HepG2 (cell line): ENCODE measurements at regions not wholly inside any gene's neighbourhood (a gene's known extent, or its start where the extent isn't known, plus 50 kb on each side); places are given as distances from the start of the nearest gene placed in this dataset.
A peak's percentile ranks its signal among the peaks of the same experiment; 100 is the strongest.

Experiments
- DPF2 ChIP-seq: sonication (generic); formaldehyde crosslinking; IDR thresholded peaks from 2 replicates; pipeline ENCODE4 v1.4.0; 2020; ENCODE audit warnings: mild to moderate bottlenecking, low read depth, missing genetic modification reagents, borderline replicate concordance
- HDAC1 ChIP-seq: sonication (generic); formaldehyde crosslinking; IDR thresholded peaks from 2 replicates; pipeline ENCODE4 v1.5.1; 2020; ENCODE audit warnings: mild to moderate bottlenecking, missing genetic modification reagents
- ISX ChIP-seq: sonication (generic); formaldehyde crosslinking; conservative IDR thresholded peaks from 2 replicates; pipeline ENCODE4 v1.5.0; 2020; ENCODE audit warnings: missing genetic modification reagents
- MED13 ChIP-seq: sonication (generic); formaldehyde crosslinking; IDR thresholded peaks from 2 replicates; pipeline ENCODE4 v1.5.0; 2020; ENCODE audit warnings: missing genetic modification reagents
- MED8 ChIP-seq: sonication (generic); formaldehyde crosslinking; IDR thresholded peaks from 2 replicates; pipeline ENCODE4 v1.8.1; 2023; ENCODE audit warnings: mild to moderate bottlenecking, missing genetic modification reagents; ENCODE audit not compliant: insufficient replicate concordance
- NFKB2 ChIP-seq: sonication (generic); formaldehyde crosslinking; IDR thresholded peaks from 2 replicates; pipeline ENCODE4 v1.4.0; 2020; ENCODE audit warnings: missing genetic modification reagents, borderline replicate concordance
- NFYC ChIP-seq: IDR thresholded peaks from 2 replicates; pipeline ENCODE4 v1.6.1; 2016; ENCODE audit warnings: missing genetic modification reagents, missing compliant biosample characterization
- PHF21A ChIP-seq: sonication (generic); formaldehyde crosslinking; IDR thresholded peaks from 2 replicates; pipeline ENCODE4 v1.5.0; 2020; ENCODE audit warnings: mild to moderate bottlenecking, missing genetic modification reagents
- PHF5A ChIP-seq: IDR thresholded peaks from one replicate; pipeline ENCODE4 v1.6.1; 2018; ENCODE audit warnings: low read depth, missing genetic modification reagents; ENCODE audit not compliant: unreplicated experiment
- RFXAP ChIP-seq: sonication (generic); formaldehyde crosslinking; IDR thresholded peaks from 2 replicates; pipeline ENCODE4 v1.4.0; 2020; ENCODE audit warnings: missing genetic modification reagents, borderline replicate concordance
- SOX5 ChIP-seq: IDR thresholded peaks from 2 replicates; pipeline ENCODE4 v1.6.1; 2016; ENCODE audit warnings: borderline replicate concordance
- SPEN ChIP-seq: sonication (generic); formaldehyde crosslinking; IDR thresholded peaks from 2 replicates; pipeline ENCODE4 v1.5.1; 2020; ENCODE audit warnings: low read depth, mild to moderate bottlenecking, missing genetic modification reagents
- ZBTB7A ChIP-seq: sonication (generic); formaldehyde crosslinking; IDR thresholded peaks from 2 replicates; pipeline ENCODE4 v1.8.0; 2022; ENCODE audit warnings: mild to moderate bottlenecking, missing genetic modification reagents
- ZFP41 ChIP-seq: sonication (generic); formaldehyde crosslinking; IDR thresholded peaks from 2 replicates; pipeline ENCODE4 v1.4.0; 2020; ENCODE audit warnings: mild to moderate bottlenecking, missing genetic modification reagents, borderline replicate concordance
- ZNF136 ChIP-seq: sonication (generic); formaldehyde crosslinking; IDR thresholded peaks from 2 replicates; pipeline ENCODE4 v1.8.1; 2022; ENCODE audit warnings: low read depth, mild to moderate bottlenecking, moderate library complexity, missing genetic modification reagents
- ZNF292 ChIP-seq: sonication (generic); formaldehyde crosslinking; IDR thresholded peaks from 2 replicates; pipeline ENCODE4 v1.8.1; 2022; ENCODE audit warnings: mild to moderate bottlenecking, low read depth, missing genetic modification reagents, borderline replicate concordance
- ZNF350 ChIP-seq: sonication (generic); formaldehyde crosslinking; IDR thresholded peaks from 2 replicates; pipeline ENCODE4 v1.4.0; 2020; ENCODE audit warnings: mild to moderate bottlenecking, low read depth, missing genetic modification reagents, borderline replicate concordance
- ZNF430 ChIP-seq: sonication (generic); formaldehyde crosslinking; IDR thresholded peaks from 2 replicates; pipeline ENCODE4 v1.9.0; 2021; ENCODE audit warnings: mild to moderate bottlenecking, missing genetic modification reagents
- ZNF709 ChIP-seq: sonication (generic); formaldehyde crosslinking; IDR thresholded peaks from 2 replicates; pipeline ENCODE4 v1.5.0; 2020; ENCODE audit warnings: mild to moderate bottlenecking, missing genetic modification reagents
- ZNF775 ChIP-seq: sonication (generic); formaldehyde crosslinking; IDR thresholded peaks from 2 replicates; pipeline ENCODE4 v1.4.0; 2020; ENCODE audit warnings: missing genetic modification reagents, mild to moderate bottlenecking, moderate library complexity, borderline replicate concordance
- ZSCAN12 ChIP-seq: sonication (generic); formaldehyde crosslinking; IDR thresholded peaks from 2 replicates; pipeline ENCODE4 v1.9.0; 2021; ENCODE audit warnings: mild to moderate bottlenecking, missing genetic modification reagents
- ZSCAN25 ChIP-seq: sonication (generic); formaldehyde crosslinking; IDR thresholded peaks from 2 replicates; pipeline ENCODE4 v1.8.0; 2022; ENCODE audit warnings: mild to moderate bottlenecking, missing genetic modification reagents
- ZSCAN29 ChIP-seq: sonication (generic); formaldehyde crosslinking; conservative IDR thresholded peaks from 2 replicates; pipeline ENCODE4 v1.4.0; 2020; ENCODE audit warnings: mild to moderate bottlenecking, missing genetic modification reagents
- TF ChIP-seq, protein P1 (sequence below): sonication (generic); formaldehyde crosslinking; IDR thresholded peaks from 2 replicates; pipeline ENCODE4 v1.5.1; 2020; ENCODE audit warnings: missing genetic modification reagents, mild to moderate bottlenecking, borderline replicate concordance
- TF ChIP-seq, protein P2 (sequence below): sonication (generic); formaldehyde crosslinking; IDR thresholded peaks from 2 replicates; pipeline ENCODE4 v1.4.0; 2020; ENCODE audit warnings: low read depth, missing genetic modification reagents

DNA sequence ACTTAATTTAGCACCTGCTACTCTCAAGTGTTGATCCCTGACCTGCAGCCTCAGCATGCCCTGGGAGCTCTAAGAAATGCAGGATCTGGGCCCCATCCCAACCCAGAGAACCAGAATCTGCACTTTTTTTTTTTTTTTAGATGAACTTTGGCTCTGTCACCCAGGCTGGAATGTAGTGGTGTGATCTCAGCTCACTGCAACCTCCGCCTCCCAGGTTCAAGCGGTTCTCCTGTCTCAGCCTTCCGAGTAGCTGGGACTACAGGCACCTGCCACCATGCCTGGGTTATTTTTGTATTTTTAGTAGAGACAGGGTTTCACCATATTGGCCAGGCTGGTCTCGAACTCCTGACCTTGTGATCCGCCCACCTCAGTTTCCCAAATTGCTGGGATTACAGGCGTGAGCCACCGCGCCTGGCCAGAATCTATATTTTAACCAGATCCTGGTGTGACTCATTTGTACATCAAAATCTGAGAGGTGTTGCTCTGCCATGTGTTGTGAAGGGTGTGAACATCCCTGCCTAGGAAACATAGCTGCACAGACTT, 92.4 kb upstream of the SH3BP4 start (continued):
- TF ChIP-seq NFYC (CRISPR knock-in tag) (peak; percentile 23; the same call in 1 of the 2 replicates), PHF5A (CRISPR knock-in tag) (peak; percentile 43), SPEN (peak; percentile 46; the same call in 1 of the 2 replicates), HDAC1 (CRISPR knock-in tag) (peak; percentile 71; the same call in 1 of the 2 replicates), RFXAP (0 out of 2 replicates have a peak, but pooled peaks have one; percentile 25), ZNF430 (CRISPR knock-in tag) (0 out of 2 replicates have a peak, but pooled peaks have one; percentile 40), SOX5 (CRISPR knock-in tag) (peak; percentile 61; the same call in 1 of the 2 replicates), MED8 (peak; percentile 70), ZNF292 (peak; percentile 93), ZNF350 (CRISPR knock-in tag) (peak; percentile 59; the same call in 1 of the 2 replicates), ZNF775 (CRISPR knock-in tag) (0 out of 2 replicates have a peak, but pooled peaks have one; percentile 11), MED13 (CRISPR knock-in tag) (peak; percentile 86), ZSCAN25 (peak; percentile 23; the same call in 1 of the 2 replicates), ISX (CRISPR knock-in tag) (0 out of 2 replicates have a peak, but pooled peaks have one; percentile 53), PHF21A (CRISPR knock-in tag) (peak; percentile 85), ZSCAN12 (0 out of 2 replicates have a peak, but pooled peaks have one; percentile 12), ZNF136 (CRISPR knock-in tag) (peak; percentile 40; the same call in 1 of the 2 replicates), ZNF709 (CRISPR knock-in tag) (0 out of 2 replicates have a peak, but pooled peaks have one; percentile 30), ZFP41 (CRISPR knock-in tag) (0 out of 2 replicates have a peak, but pooled peaks have one; percentile 64), ZSCAN29 (CRISPR knock-in tag) (peak; percentile 67; the same call in 1 of the 2 replicates), NFKB2 (peak; percentile 81; the same call in 1 of the 2 replicates), DPF2 (CRISPR knock-in tag) (peak; percentile 62; the same call in 1 of the 2 replicates), ZBTB7A (CRISPR knock-in tag) (0 out of 2 replicates have a peak, but pooled peaks have one; percentile 32)
- TF ChIP-seq, protein P1, sequence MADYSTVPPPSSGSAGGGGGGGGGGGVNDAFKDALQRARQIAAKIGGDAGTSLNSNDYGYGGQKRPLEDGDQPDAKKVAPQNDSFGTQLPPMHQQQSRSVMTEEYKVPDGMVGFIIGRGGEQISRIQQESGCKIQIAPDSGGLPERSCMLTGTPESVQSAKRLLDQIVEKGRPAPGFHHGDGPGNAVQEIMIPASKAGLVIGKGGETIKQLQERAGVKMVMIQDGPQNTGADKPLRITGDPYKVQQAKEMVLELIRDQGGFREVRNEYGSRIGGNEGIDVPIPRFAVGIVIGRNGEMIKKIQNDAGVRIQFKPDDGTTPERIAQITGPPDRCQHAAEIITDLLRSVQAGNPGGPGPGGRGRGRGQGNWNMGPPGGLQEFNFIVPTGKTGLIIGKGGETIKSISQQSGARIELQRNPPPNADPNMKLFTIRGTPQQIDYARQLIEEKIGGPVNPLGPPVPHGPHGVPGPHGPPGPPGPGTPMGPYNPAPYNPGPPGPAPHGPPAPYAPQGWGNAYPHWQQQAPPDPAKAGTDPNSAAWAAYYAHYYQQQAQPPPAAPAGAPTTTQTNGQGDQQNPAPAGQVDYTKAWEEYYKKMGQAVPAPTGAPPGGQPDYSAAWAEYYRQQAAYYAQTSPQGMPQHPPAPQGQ (CRISPR knock-in tag) = peak; percentile 93; the same call in 1 of the 2 replicates
- TF ChIP-seq, protein P2, sequence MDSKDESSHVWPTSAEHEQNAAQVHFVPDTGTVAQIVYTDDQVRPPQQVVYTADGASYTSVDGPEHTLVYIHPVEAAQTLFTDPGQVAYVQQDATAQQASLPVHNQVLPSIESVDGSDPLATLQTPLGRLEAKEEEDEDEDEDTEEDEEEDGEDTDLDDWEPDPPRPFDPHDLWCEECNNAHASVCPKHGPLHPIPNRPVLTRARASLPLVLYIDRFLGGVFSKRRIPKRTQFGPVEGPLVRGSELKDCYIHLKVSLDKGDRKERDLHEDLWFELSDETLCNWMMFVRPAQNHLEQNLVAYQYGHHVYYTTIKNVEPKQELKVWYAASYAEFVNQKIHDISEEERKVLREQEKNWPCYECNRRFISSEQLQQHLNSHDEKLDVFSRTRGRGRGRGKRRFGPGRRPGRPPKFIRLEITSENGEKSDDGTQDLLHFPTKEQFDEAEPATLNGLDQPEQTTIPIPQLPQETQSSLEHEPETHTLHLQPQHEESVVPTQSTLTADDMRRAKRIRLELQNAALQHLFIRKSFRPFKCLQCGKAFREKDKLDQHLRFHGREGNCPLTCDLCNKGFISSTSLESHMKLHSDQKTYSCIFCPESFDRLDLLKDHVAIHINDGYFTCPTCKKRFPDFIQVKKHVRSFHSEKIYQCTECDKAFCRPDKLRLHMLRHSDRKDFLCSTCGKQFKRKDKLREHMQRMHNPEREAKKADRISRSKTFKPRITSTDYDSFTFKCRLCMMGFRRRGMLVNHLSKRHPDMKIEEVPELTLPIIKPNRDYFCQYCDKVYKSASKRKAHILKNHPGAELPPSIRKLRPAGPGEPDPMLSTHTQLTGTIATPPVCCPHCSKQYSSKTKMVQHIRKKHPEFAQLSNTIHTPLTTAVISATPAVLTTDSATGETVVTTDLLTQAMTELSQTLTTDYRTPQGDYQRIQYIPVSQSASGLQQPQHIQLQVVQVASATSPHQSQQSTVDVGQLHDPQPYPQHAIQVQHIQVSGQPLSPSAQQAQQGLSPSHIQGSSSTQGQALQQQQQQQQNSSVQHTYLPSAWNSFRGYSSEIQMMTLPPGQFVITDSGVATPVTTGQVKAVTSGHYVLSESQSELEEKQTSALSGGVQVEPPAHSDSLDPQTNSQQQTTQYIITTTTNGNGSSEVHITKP (CRISPR knock-in tag) = peak; percentile 39; the same call in 1 of the 2 replicates
